ENCODE measurements at regions not wholly inside any gene's neighbourhood (a gene's known extent, or its start where the extent isn't known, plus 50 kb on each side); places are given as distances from the start of the nearest gene placed in this dataset.

- no peaks in the 10 kb centered on the region for H3K36me3 ChIP-seq
- H3K9me3 ChIP-seq = peaks cover 0 to 4% (median 0%) of the 10 kb centered on the region in 4 donors
- no peak overlapping the region for H3K27ac ChIP-seq
- no peak for DNase-seq (ENCODE audit: low spot score in 2 of 2)
- H3K4me1 ChIP-seq = no peaks in the 10 kb centered on the region
- TF ChIP-seq EP300 (IDR thresholded peaks at IDR 0.05) = no peak
- H3K27me3 ChIP-seq = no peaks in the 10 kb centered on the region
- H3K4me3 ChIP-seq = no peak overlapping the region
- WGBS, 2 donors = 9 to 23% methylated on average over 1 of the region's 1 CpG
These were observed 52.8 kb upstream of the VWDE start for GRCh38 chr7:12456506-12456905.

GRCh38 chr7:12458520-12459131 is 55.0 kb upstream of the VWDE start:
- peaks cover 0 to under 1% (median 0%) of the 10 kb centered on the region in 4 donors for H3K9me3 ChIP-seq
- no peak for TF ChIP-seq EP300 (IDR thresholded peaks at IDR 0.05)
- TF ChIP-seq, protein P1, sequence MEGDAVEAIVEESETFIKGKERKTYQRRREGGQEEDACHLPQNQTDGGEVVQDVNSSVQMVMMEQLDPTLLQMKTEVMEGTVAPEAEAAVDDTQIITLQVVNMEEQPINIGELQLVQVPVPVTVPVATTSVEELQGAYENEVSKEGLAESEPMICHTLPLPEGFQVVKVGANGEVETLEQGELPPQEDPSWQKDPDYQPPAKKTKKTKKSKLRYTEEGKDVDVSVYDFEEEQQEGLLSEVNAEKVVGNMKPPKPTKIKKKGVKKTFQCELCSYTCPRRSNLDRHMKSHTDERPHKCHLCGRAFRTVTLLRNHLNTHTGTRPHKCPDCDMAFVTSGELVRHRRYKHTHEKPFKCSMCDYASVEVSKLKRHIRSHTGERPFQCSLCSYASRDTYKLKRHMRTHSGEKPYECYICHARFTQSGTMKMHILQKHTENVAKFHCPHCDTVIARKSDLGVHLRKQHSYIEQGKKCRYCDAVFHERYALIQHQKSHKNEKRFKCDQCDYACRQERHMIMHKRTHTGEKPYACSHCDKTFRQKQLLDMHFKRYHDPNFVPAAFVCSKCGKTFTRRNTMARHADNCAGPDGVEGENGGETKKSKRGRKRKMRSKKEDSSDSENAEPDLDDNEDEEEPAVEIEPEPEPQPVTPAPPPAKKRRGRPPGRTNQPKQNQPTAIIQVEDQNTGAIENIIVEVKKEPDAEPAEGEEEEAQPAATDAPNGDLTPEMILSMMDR (IDR thresholded peaks at IDR 0.05) = peak; percentile 39 to 62 (median 49)
- 25 to 43% methylated on average over 4 of the region's 4 CpGs for WGBS, 2 donors
- no peak for DNase-seq (ENCODE audit: low spot score in 2 of 2)
- H3K36me3 ChIP-seq = no peaks in the 10 kb centered on the region
- H3K27ac ChIP-seq = no peak overlapping the region
- H3K4me3 ChIP-seq = no peak overlapping the region
- H3K4me1 ChIP-seq = no peaks in the 10 kb centered on the region
- no peaks in the 10 kb centered on the region for H3K27me3 ChIP-seq

- H3K4me3 ChIP-seq = no peak overlapping the region
- DNase-seq (ENCODE audit: low spot score in 2 of 2) = no peak
- H3K36me3 ChIP-seq = no peaks in the 10 kb centered on the region
- H3K27me3 ChIP-seq = no peaks in the 10 kb centered on the region
- TF ChIP-seq, protein P1 (IDR thresholded peaks at IDR 0.05) = no peak
- TF ChIP-seq EP300 (IDR thresholded peaks at IDR 0.05) (no peak), POLR2A (IDR thresholded peaks at IDR 0.05) (no peak)
- no peak overlapping the region for H3K27ac ChIP-seq
- WGBS, 2 donors = 70 to 94% methylated on average over 1 of the region's 1 CpG
- H3K9me3 ChIP-seq = peaks cover 0 to 3% (median 0%) of the 10 kb centered on the region in 4 donors
- no peaks in the 10 kb centered on the region for H3K4me1 ChIP-seq
These were observed 64.2 kb upstream of the VWDE start for GRCh38 chr7:12467837-12468236.

- DNase-seq (ENCODE audit: low spot score in 2 of 2) = no peak
- WGBS, 2 donors = 61 to 65% methylated on average over 5 of the region's 5 CpGs
- Histone ChIP-seq H3K4me3 (no peak overlapping the region), H3K36me3 (no peaks in the 10 kb centered on the region), H3K27me3 (no peaks in the 10 kb centered on the region), H3K4me1 (no peaks in the 10 kb centered on the region), H3K27ac (no peak overlapping the region), H3K9me3 (peaks cover 0 to 3% (median 0%) of the 10 kb centered on the region in 4 donors)
- TF ChIP-seq, protein P1 (IDR thresholded peaks at IDR 0.05) = no peak
- TF ChIP-seq EP300 (IDR thresholded peaks at IDR 0.05) = no peak
- TF ChIP-seq POLR2A (IDR thresholded peaks at IDR 0.05) = no peak
These were observed 65.9 kb upstream of the VWDE start for GRCh38 chr7:12469568-12469967.

GRCh38 chr7:12470930-12471329 is 67.3 kb upstream of the VWDE start:
- no peak overlapping the region for H3K27ac ChIP-seq
- TF ChIP-seq EP300 (IDR thresholded peaks at IDR 0.05) (no peak), POLR2A (IDR thresholded peaks at IDR 0.05) (no peak)
- TF ChIP-seq, protein P1 (IDR thresholded peaks at IDR 0.05) = no peak
- DNase-seq (ENCODE audit: low spot score in 2 of 2) = no peak
- no peaks in the 10 kb centered on the region for H3K36me3 ChIP-seq
- no peaks in the 10 kb centered on the region for H3K27me3 ChIP-seq
- H3K4me1 ChIP-seq = no peaks in the 10 kb centered on the region
- no peak overlapping the region for H3K4me3 ChIP-seq
- 95 to 96% methylated on average over 29 of the region's 29 CpGs for WGBS, 2 donors
- peaks cover 0 to 3% (median 0%) of the 10 kb centered on the region in 4 donors for H3K9me3 ChIP-seq

Data from tibial nerve (tissue), 4 donors.